ENCODE measurements at regions not wholly inside any gene's neighbourhood (a gene's known extent, or its start where the extent isn't known, plus 50 kb on each side); places are given as distances from the start of the nearest gene placed in this dataset.

DNA sequence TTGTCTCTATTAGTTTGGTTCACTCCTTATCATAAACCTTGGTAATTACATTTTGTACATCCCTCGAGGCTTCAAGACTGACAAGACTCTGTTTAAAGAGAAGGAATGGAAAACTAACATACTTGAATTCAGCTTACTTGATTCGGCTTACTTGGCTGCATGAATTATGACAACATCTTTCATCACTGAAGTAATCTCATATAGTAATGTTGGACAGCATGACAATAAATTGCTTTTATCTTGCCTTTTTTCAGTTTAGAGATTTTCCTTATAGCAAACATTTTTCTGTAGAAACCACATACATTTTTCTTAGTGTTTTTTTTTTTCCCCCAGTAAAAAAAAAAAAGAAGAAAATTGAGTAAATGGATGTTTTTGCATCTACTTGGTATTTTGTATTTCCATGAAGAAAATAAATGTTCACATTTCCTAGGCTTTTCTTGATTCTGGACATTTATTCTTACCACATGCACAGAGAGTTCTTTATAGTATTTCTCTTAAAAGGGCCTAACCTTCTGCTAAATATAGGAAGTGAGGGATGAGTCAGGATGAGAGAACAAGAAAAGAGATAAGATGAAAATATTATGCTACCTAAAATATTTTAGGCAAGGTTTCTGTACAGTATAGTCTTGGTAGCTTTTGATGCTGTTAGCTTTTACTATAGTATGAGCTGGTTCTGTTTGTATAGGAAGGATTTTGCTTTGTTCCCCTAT is 101.0 kb upstream of the HDGFL1 start:
- no peak for DNase-seq

DNA sequence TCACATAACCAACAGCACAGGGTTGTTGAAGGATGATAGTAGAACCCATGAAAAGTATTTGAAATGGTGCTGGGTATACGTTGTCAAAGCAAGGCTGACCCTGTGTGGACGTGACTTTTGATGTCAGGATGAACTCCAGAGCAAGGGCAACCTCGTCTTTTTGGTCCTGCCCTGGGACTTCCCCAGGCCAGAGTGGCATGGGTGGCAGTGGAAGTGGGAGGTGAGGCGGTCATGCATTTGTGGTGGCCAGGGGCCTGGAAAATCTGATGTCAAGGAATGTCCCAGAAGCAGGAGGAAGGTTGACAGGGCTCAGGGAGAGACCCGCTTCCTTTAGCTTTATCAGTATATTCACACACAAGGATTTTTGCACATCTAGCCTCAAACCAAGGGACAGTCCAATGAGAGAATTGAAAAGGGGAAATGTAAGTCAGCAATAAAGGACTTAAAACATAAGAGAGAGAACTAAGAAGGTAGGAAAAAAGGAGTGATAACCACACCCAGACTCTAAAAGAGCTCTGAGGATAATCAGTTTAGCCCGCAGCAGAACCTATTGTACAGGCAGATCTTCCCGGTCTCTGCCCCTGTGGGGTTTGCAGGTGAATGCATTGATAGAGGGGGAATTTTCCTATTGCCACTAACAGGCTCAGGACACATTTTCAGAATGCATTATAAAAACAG is 98.8 kb upstream of the HDGFL1 start:
- no peak for DNase-seq

DNA sequence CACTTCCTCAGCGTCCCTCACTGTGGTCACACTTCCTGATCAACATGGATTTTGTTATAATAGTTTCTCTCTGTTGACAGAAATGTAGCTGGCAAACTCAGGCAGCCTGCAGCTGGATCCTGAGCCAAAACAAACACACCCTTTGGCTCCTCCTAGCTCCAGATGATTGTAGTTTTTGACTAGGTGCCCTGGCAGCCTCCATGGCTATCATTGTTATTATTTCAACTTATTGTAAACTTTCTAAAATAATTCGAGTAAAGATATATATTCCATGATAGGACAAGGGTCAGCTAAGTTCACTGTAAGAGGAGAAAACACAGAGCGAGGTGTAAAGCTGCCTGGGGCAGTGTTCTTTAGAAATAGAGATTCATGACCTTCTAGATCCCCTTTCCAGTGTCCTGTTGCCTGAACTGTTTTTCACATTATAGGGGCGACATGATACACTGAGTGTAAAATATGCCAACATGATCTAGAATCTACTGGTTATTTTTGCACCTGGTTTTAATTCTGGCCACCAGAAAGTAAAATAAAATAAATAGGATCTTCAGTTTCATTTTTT is 98.2 kb upstream of the HDGFL1 start:
- DNase-seq = no peak

DNA sequence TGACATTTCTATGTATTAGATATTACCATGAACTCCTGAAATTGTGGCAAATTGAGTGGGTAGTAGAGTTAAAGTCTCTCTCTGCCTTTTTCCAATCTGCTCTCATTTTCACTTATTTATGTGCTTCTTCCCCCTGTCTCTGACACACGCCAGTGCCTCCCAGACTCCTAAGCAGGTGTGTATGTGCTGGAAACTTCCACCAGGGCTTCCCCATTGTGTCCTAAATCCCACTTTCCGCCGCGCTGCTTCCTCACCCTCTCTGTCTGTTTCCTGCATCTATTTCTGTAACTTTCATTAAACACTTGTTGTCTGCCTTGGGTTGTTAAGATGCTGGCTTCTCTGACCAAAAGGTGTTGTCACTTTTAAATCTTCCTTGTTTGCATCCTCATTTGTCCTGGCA is 97.6 kb upstream of the HDGFL1 start:
- DNase-seq = no peak

DNA sequence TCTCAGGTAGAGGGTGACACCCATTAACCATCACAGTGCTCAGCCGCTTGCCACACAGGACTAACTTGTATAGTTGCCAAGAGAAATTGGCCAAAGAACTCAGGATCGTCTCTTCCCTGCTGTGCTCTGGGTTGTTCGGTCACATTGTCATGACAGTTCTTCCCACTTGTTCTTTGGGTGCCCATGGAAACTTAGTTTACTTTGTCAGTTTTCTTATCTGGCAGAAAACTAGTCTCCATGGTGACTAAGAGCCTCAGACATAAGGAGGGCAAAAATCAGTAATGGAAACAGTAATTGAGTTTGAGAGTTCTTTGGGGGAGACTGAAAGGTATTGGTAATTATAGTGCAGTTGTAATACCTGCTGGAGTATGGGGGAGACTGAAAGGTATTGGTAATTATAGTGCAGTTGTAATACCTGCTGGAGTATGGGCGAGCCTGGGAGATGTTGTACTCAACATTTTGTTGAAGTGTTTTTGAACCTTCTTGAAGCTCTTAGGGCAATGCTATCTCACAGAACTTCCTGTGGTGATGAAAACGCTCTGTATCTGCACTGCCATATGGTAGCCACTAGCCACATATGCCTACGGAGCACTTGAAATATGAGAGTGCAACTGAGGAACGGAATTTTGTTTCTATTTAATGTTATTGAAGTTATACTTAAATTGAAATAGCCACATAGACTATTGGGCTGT is 95.2 kb upstream of the HDGFL1 start:
- no peak for DNase-seq

DNA sequence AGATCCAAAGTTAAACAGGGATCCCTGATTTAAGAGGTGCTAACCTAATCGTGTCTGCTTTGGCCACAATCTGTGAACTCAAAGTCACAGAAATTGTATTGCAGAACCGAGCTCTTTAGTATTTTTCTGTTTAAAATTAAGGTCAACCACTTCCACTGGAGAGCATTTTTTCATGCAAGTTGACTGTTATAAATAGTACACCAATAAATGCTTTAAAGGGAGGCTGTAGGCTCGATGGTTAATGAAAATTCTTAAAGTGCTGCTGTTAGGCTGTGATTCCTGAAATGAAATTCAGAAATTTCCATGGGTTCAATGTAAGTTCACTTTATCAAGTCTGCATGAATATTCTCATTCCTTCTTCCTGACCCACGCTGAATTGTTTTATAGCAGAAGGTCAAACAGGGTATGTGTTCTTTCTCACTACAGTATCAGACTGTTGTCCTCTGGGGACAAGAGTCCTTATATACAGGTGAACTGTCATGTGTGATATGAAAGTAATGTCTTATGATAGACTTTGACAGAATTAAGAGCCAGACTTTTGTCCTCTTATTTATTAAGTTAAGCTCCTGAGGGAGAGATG is 92.5 kb upstream of the HDGFL1 start:
- DNase-seq = no peak

DNA sequence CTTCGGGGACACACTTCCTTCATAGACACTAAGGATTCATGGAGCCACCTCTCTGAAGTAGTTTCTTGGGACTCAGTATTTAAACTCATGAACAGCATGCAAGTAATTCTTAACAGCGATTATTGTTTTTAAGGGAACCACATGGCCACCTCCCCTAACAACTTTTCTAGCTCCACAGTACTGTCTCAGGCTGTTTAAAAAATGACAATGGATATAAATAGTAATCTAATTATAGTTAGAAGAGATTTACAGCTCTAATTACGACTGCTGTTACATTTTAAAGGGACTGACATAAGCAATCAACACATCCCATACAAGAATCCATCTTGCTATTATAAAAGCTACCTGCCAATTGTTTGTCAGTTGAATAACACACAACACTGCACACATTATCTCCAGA is 72.1 kb upstream of the HDGFL1 start:
- DNase-seq = no peak

DNA sequence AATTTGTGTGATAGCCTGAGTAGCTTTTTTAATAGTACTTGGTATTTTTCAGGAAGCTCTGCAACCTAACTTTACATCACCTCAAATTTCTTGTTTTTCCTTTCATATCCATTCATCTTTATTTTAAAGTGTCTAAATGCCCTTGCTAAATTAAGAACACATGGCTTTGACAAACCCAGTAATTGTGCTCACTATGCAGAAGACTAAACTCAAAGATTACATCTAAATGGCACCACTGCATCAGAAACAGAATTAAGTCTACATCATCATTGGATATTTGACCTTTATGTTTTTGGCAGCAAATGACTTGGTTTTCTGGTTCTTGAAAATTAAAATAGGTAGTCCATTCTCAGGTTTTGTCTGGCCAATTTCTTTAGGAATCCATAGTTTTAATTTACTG is 69.6 kb upstream of the HDGFL1 start:
- DNase-seq = no peak

DNA sequence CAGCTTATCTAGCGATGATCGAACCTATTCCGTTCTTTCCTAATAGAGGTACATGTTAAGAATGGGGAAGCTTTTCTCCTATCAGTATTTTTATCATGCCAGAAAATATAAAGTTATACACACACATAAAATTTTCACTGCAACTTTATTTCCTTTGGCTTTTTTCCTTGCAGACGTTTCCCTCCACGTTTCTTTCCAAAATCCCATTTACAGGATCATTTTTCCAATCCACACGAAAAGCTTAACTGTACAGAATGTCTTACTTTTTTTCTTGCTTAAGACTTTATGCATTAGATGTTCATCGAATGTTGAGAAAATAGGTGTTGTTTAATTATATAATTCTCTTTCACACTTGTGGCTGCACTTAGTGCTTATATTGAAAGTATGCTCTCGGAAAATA is 62.9 kb upstream of the HDGFL1 start:
- no peak for DNase-seq

DNA sequence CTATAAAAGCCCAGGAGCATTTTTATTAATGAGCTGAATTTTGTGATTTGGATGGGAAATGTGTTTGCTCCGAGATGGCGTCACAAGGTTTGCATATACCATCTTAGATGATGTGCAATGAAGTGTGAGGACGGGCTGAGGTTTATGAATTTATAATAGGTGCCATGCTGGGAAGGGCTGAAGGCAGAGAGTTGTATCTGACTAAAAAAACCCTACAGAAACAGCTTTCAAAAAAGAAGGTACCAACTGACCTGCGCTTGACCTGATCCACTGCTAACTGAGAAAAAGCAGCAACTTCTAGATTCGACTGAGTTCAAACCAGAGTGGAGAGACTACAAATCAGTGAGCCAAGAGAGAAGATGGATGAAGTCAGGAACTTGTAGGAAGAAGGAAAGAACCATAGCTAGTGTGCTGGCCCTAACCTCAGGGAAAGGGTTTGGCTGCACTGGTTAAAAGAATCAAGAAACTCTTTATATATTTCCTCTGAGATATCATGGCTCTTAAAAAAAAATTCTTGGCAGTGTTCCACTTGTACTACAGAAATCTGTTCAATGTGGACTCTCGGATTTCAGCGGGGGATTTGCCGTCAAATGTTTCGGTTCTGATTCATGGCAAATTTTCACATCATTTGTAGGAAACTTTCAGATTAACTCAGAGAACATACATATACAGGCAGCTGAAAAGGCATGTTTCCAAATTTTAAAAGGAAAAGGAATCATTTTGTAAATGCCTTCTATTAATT is 56.5 kb upstream of the HDGFL1 start:
- no peak for DNase-seq

DNA sequence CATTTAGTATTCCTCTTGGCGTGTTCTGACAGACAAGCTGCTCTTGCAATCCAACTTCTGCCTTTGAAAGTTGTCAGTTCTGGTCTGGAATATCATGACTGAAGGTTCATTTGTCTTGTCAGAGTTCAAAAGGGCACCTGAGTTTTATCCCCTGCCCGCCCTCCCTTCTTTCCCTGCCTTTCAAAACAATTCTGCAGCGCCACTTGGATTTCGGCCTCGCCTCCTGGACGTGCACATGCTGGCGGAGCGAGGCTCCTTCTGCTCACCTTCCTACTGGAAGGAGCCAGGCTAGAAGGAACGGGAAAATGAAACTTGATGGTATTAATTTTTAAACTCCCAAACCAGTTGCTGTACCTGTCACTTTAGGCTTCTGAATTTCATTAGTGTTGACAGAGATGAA is 55.7 kb upstream of the HDGFL1 start:
- DNase-seq = no peak

DNA sequence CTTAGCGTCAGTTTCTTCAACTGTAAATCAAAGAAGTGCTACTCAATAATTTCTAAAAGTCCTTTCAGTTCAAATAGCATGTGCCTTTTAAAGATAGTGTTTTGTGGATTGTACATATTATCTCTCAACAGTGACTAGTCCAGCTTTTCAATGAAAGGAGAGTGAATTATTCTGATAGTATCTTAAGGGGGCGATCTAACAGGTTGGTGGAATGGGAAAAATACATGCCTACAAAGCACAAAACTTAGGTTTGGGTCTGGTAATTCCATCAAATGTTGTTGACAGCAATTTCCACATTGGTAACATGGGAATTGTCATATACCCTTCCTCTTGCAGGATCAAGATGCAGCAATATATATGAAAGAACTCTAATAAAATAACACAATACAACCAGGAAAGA is 50.1 kb upstream of the HDGFL1 start:
- DNase-seq = no peak
